Activated CD4-positive, alpha-beta T cell treated with anti-CD3 and anti-CD28 coated beads, Interleukin-2, amount 50 U/mL, for 24 hours (primary cell): ENCODE measurements at regions not wholly inside any gene's neighbourhood (a gene's known extent, or its start where the extent isn't known, plus 50 kb on each side); places are given as distances from the start of the nearest gene placed in this dataset.
"Not testable (repeated sequence)": the region's sequence is repeated elsewhere in the genome, so short reads cannot be mapped to it uniquely, and the experiment has no call there.

ENCODE experiments used
- DNase-seq, 2 donors: peaks; one replicate each; pipeline ENCODE4 v3.0.0-alpha.2; 2020; ENCODE audit warnings: low read depth in 1 of 2, low spot score in 1 of 2

DNA sequence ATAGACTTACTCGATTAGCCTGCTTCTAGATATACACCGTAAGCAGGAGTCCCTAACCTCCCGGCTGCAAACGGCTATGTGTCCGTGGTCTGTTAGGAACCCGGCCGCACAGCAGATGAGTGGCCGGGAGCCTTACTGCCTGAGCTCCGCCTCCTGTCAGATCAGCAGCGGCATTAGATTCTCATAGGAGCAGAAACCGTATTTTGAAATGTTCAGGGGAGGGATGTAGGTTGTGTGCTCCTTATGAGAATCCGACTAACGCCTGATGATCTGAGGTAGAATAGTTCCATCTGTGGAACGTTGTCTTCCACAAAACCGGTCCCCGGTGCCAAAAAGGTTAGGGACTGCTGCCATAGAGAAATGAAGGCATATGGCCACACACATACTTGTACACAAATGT lies 1491.9 kb downstream of the SLITRK5 start:
- no peak for DNase-seq

DNA sequence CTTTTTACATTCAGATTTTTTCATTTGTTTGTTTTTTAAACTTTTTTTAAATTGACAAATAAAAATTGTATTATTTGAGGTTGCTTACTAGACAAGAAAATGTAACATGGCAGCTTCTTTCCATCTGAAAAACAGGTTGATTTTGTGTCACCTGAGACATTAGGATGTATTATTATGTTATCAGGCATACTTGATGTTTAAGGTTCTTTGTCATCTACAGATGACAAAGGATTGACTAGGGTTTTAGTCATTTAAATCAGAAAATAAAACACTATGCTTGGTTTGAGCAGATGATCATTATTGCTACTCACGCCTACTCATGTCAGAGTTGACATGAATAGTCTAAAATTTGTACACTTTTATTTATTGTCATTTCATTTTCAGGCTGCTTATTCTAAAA lies 1494.5 kb downstream of the SLITRK5 start:
- DNase-seq: no peak

DNA sequence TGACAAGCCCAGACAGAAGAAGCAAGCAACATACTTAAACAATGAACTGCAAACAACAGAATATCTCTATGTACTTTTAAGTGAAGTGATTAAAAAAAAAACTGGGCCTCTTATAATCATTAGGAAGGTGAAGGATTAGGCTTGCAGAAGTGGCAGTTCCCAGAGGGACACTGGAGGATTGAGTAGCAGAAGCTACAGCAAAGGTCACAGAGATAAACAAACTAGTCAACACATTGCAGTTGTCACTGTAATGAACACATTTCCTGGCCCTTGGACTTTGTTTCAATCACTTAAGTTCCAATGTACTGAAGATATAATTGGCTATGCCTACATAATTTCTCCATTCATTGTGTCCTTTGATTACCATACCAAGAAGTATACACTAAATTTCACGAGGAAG lies 1498.8 kb downstream of the SLITRK5 start:
- DNase-seq: no peak

DNA sequence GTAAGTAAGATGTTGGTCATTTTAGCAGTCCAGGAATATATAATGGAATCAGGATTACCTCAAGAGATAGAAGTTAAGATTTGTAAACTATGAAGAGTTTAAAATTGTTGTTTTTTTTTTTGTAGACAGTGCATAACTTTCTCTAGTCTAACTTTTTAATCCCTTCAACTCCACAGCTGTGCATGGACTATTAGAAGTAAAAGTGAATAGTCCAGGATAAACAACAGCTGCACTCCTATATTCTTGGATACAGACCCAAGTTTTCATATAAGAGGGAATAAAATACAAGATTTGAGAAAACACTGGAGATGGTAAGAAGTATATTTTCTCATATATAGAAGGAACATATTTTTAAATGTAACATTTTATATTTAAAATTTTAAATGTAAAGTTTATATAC lies 1509.9 kb downstream of the SLITRK5 start:
- no peak for DNase-seq

DNA sequence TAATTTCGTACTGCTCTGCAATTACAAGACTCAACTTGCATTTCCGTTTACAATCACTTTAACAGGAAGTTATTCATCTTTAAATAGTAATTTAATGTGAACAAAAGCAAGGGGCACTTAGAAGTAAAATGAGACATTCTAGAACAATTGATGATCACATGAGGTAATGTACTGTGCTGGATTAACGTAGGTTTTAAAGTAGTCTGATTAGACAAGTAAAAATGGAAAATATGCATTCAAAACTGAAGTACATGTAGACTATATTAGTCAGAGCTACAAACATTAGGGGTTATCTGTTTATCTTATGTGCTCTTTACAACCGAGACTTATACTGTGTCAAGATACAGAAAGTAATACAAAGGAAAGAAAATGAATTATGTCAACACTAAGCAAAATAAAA lies 1528.0 kb downstream of the SLITRK5 start:
- no peak for DNase-seq

DNA sequence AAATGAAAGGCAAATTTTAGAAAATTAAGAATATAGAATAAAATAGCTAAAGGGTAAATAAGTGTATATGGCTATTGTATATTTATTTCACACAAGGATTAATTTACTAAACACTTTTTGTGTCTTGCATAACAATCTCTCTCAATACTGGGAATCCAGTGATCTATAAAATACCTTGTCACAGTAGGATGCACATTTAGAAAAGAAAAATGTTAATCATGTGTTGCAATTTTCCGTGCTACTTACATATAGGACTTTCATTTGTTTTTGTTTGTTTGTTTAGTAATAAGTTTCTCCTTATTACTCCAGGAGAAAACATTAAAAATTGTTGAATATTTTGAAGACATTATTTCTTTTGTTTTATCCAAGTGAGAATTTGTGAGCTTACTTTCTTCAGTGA lies 1533.3 kb downstream of the SLITRK5 start:
- no peak for DNase-seq

DNA sequence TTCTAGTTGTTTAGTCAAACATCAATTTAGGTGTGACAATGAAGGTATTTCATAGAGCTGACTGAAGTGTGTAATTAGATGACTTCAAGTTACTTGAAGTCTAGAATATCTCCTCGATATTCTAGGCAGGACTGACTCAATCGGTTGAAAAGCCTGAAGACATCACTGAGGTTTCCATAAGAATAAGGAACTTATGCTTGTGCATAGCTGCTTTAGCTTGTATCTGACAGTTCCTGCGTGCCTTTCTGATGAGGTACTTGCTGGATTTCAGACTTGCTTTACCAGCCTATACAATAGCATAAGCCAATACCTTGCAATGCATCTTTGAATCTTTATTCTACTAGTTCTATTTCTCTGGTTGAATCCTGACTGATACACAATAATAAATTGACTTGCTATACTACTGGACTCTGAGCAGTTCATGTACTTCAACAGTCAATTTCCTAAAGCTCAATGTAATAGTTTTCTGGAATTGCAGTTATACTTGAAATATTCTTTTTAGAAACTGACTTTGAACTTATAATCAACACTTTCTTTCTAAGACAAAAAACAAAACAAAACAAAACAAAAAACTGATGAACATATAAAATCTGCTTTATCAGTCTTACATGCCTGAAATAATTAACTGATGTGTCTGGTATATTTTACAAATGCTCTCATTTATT lies 1534.8 kb downstream of the SLITRK5 start:
- DNase-seq: no peak

DNA sequence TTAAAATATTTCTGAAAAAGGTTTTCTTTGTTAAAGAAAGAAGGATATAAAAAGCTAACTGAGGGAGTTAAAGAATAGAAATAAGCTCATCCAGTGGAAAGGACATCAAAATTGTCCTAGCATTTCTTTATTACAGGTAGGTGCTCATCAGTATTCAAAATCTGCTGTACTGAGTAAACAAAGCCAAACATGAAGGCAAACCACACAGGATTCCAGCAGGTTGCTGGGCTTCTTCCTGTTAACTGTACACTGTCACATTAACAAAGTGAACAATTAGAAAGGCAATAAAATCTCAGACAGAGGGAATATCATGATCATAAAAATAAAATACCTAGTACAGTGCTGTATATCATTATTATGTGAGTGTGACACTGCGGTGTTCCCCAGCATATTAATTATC lies 1541.0 kb downstream of the SLITRK5 start:
- DNase-seq: no peak

DNA sequence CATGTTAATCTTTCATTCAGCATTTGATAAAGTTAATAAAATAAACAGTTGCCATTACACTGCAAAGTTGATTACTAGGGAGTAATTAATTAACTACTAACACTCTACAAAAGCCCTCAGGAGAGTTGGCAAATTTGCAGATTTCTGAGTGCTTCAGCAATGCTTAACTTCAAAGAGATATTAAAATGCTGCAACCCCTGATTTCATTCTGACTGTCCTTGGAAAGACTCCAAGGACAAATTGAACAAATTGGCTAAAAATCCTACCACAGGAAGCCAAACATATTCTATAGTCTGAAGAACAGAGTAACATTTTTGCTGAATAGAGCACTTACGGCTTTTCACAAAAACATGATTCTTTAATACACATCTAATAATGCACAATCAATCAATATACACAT lies 1543.0 kb downstream of the SLITRK5 start:
- no peak for DNase-seq

DNA sequence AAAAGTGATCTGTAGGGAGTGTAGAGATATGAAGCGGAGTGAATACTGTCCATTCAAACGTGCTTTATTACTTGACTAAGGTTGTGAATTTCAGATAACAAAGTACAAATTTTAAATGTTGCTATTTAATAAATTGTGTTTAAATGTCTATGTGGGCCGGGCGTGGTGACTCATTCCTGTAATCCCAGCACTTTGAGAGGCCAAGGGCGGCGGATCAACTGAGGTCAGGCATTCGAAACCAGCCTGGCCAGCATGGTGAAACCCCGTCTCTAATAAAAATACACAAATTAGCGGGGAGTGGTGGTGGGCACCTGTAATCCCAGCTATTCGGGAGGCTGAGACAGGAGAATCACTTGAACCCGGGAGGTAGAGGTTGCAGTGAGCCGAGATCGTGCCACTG lies 1544.1 kb downstream of the SLITRK5 start:
- not testable (repeated sequence) for DNase-seq

DNA sequence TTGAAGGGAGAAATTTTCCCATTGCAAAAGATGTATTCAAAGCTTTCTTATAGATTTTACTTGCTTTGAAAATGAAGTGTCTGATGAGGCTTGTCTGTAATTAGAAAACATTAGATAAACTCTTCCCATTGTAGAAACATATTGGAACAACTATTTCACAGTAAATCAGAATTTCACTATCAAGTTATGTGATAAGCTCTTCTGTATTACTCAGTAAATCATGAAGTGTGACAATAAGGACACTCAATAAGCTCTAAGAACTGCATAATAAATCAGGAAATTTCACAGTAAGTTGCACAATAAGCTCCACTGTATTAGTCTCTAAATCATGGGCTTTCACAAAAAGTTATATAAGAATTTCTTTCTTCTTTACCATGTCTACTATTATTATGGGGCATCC lies 1546.6 kb downstream of the SLITRK5 start:
- no peak for DNase-seq

DNA sequence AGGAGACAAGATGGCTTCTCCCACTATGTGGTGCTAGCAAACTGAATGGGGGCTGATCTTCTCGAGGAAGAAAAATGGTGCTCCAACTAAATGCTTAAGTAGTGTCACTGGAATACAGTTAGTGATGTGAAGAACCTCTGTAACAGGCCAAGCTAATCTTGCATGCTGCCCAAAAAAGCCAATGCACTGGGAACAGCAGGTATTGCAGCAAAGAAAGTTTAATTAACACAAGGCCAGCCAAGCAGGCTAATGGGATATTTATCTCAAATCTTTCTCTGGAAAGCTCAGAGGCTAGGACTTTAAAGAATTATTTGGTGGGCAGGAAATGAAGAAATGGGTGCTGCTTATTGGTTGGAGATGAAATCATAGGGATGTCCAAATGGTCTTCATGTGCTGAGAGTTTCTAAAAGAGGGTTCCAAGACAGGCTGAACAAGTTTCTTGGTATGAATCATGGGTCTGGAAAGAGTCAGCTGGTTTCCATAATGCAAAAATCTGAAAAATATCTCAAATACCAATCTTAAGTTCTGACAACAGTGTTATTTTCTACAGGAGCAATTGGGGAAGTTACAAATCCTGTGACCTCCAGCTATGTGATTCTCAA lies 1550.5 kb downstream of the SLITRK5 start:
- DNase-seq: no peak

DNA sequence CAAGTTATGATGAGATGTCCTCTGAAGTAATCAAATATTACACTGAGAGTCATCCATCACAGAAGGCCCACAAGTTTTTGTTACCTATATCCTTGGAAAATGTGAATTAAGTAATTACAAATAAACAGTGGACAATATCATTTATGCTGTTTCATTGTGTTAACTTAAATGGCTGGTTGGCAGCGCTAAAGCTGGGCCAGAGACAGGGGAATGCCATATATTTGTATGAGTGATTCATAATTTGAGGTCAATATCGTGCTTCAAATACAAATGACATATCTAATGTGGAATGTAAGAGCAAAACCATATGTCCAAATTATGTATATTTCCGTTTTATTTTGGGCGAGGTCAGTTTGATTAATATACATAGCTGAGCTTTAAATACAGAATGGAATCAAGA lies 1556.2 kb downstream of the SLITRK5 start:
- DNase-seq: no peak

DNA sequence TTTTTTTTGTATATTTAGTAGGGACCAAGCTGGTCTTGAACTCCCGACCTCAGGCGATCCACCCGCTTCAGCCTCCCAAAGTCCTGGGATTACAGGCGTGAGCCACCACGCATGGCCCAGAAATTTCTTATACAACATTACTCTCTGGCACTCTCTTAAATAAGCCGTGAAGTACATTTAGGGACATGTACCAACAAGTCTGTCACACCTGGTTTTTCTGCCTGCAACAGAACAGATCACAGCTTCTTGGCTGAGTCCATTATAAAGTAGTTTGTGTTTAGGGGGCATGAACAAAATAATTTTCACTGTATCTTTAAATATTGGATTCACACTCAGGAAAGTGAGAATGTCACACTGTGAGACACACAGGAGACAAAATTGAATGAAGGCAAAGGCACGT lies 1567.3 kb downstream of the SLITRK5 start:
- no peak for DNase-seq

DNA sequence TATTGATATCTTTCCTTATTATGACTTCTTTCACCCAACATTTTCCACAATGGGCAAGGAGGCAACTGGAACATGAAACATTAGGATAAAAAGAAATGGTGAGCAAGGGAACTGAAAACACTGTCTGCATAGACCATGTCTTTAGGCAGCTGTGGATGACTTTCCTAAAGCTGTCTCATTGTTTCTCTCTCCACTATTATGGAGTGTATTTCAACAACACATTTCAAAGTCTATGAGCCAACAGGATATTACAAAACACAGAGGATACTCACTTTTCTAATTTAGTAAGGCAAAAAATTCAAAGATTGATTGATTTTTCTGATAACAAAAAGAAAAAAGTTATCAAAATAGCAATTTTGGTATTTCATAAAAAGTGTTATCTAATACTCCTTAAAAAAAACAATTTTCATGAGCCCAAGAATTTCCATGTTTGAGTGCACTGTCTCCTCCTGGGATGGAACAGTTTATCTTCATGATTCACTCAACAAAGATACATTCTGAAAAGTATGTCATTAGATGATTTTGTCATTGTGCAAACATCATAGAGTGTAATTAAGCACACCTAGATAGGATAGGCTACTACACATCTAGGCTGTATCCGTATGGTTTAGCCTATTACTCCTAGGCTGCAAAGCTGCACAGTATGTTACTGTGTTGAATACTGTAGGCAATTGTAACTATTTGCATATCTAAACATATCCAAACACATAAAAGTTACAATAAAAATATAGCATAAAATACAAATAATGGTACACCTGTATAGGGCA lies 1568.4 kb downstream of the SLITRK5 start:
- no peak for DNase-seq

DNA sequence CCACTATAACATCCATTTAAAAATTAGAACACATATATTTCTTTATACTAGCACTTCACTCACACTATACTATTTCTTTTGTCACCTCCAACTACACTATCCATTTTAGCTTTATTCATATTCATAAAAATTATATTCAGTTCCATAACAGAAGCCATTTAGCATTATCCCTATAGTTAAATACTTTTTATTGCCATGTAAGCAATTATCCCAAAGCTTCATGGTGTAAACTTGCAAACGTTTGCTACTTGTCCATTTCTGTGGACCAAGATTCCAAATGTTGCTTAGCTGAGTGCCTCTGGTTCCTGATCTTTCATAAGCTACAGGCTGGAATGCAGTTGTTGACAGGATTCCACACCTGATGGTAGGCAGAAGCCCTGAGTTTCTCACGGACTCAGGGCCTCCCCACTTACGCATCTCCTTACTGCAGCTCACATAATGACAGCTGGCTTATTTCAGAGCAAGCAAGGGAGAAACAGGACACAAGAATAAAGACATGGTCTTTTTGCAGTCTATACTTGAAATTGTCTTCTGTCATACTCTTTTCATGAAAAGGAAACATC lies 1584.8 kb downstream of the SLITRK5 start:
- no peak for DNase-seq

DNA sequence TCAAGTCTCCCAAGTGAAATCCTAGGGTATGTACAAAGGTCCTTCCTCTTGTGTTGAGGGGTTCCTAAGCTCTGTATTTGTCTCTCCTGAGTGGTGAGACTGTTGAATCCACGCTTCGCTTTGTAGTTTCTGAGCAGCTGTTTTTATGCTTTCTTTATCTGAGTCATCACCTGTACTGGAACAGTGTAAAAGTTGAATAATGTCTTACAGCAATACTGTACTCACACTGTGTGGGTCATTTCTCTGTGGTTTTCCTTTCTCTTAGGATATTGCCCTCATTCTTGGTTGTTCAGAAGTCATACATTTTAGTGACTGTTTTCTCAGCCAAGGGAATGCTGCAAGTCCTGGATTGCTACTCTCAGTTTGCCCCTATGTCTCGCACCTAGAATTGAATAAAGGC lies 1596.6 kb downstream of the SLITRK5 start:
- no peak for DNase-seq

DNA sequence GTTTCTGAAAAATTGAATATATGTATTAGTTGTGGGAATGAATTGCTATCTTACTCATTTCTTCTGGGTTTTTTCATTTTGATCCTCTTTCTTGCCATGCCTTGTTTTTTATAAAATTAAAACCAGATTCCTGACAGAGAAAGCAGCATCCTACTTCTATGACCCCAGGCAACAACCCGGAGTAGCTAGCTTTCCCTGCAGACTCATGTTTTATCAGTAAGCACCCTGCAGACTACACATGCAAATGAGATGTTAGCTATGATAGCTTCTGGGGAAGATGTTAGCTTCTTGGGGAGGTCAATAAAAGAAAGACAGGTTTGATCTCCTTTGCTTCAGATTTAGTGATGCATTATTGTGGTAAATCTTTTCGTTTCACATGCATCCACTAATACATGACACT lies 1598.6 kb downstream of the SLITRK5 start:
- no peak for DNase-seq

DNA sequence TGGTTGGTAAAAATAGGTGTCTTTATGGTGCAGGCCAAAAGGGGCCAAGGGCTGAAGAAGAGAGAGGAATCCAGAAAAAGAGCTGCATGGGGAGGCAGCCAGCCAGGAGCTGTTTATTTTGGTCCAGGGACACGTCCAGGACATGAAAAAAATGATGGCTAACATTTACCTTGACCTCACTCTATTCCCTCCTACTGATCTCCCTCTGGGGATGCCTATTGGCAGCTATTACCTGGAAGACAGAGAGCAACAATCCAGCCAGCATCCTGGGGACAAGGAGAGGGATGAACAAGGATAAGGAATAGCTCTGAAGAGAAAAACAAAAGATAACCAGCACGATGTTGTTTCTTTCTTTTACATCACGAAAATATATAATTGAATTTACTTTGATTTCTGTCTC lies 1599.6 kb downstream of the SLITRK5 start:
- DNase-seq: no peak

DNA sequence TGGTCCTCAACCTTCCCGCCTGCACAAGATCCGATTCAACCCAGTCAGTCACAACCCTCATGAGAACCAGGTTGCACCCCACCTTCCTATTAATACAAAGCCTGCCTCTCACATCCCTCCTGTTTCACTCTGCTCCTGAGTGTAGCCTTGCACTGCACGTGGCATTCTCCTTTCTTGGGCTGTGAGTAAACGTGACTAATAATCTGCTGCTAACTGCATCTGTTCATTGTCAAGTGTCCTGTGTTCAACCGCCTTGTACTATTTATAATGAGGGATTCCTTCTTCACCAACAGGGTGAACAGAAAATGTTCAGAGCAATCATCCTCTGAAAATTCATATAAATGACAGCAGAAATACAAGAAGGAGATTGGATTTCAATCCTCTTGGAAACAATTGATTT lies 1608.2 kb downstream of the SLITRK5 start:
- no peak for DNase-seq

DNA sequence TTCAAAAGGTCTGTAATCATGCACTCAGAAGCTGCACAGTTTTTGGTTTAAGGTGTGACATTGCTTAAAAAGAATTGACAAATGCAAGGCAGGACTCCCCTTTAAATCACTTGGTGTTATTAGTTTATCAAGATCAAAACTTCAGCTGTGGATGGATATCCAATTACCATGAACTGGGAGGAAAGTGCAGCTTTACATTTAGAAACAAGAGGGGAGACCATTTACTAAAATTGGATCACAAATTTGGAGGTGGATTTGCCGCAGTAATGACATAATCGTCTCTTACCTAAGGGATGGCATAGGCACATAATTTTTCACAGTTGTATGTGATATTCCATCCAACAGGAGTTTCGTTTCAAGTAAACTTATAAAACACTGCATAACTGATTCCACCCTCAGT lies 1610.2 kb downstream of the SLITRK5 start:
- no peak for DNase-seq

DNA sequence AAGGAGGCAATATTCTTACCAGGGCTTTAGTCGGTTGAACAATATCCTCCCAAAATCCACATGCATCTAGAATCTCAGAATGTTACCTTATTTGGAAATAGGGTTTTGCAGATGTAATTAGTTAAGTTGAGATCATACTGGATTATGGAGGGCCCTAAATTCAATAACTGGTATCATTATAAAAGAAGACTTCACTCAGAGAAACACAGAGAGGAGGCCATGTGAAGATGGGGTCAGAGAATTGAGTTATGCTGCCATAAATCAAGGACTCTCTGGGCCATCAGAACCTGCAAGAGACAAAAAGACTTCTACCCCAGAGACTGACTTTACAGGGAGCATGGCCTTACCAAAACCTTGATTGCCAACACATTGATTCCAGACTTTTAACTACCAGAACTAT lies 1611.1 kb downstream of the SLITRK5 start:
- no peak for DNase-seq
